OCI-LY1 (cell line): ENCODE measurements at regions not wholly inside any gene's neighbourhood (a gene's known extent, or its start where the extent isn't known, plus 50 kb on each side); places are given as distances from the start of the nearest gene placed in this dataset.

Experiments
- H2AFZ ChIP-seq: fragments of 200-600 bp; sonication (generic), shearing (Covaris generic); 2 replicates; pipeline ENCODE4 v1.6.0; 2014; ENCODE audit warnings: antibody characterized with exemption, mild to moderate bottlenecking, low read length
- H3F3A ChIP-seq: fragments of 200-600 bp; sonication (generic), shearing (Covaris generic); 2 replicates; pipeline ENCODE4 v1.6.0; 2014; ENCODE audit warnings: mild to moderate bottlenecking, antibody characterized with exemption, low read length, moderate library complexity; ENCODE audit not compliant: insufficient read depth
- H3K27ac ChIP-seq: fragments of 200-600 bp; sonication (generic); 2 replicates; pipeline ENCODE4 v1.5.1; 2014; ENCODE audit warnings: low read length, mixed run types, mild to moderate bottlenecking, low read depth; ENCODE audit not compliant: poor library complexity, severe bottlenecking
- H3K27me3 ChIP-seq: fragments of 200-600 bp; sonication (generic); 2 replicates; pipeline ENCODE4 v1.6.0; 2014; ENCODE audit warnings: antibody characterized with exemption, mild to moderate bottlenecking, low read length, moderate library complexity; ENCODE audit not compliant: insufficient read depth
- H3K36me3 ChIP-seq: fragments of 200-600 bp; sonication (generic); 2 replicates; pipeline ENCODE4 v1.6.1; 2014; ENCODE audit warnings: mild to moderate bottlenecking, antibody characterized with exemption, low read length, moderate library complexity, mixed read lengths; ENCODE audit not compliant: insufficient read depth
- H3K4me1 ChIP-seq: fragments of 200-600 bp; sonication (generic); 2 replicates; pipeline ENCODE4 v1.5.1; 2014; ENCODE audit warnings: mild to moderate bottlenecking, low read length, moderate library complexity; ENCODE audit not compliant: insufficient read depth, severe bottlenecking
- H3K4me2 ChIP-seq: fragments of 200-600 bp; sonication (generic), shearing (Covaris generic); 2 replicates; pipeline ENCODE4 v1.6.1; 2014; ENCODE audit warnings: low read length
- H3K4me3 ChIP-seq: fragments of 200-600 bp; sonication (generic); 2 replicates; pipeline ENCODE4 v1.5.1; 2014; ENCODE audit warnings: low read length, low read depth, mild to moderate bottlenecking, mixed read lengths; ENCODE audit not compliant: poor library complexity, severe bottlenecking
- H3K79me2 ChIP-seq: fragments of 200-600 bp; shearing (Covaris generic); 2 replicates; pipeline ENCODE4 v1.6.1; 2016; ENCODE audit warnings: mixed run types, low read length, mixed read lengths; ENCODE audit not compliant: insufficient read depth
- H3K9ac ChIP-seq: fragments of 200-600 bp; sonication (generic), shearing (Covaris generic); 2 replicates; pipeline ENCODE4 v1.6.1; 2014; ENCODE audit warnings: mild to moderate bottlenecking, low read length, mixed read lengths
- H3K9me2 ChIP-seq: fragments of 200-600 bp; sonication (generic), shearing (Covaris generic); 2 replicates; pipeline ENCODE4 v1.6.1; 2014; ENCODE audit warnings: low read depth, mild to moderate bottlenecking, low read length, mixed read lengths
- H3K9me3 ChIP-seq: fragments of 200-600 bp; shearing (Covaris generic); 2 replicates; pipeline ENCODE4 v1.6.1; 2014; ENCODE audit warnings: low read length, mixed read lengths
- H4K20me1 ChIP-seq: fragments of 200-600 bp; sonication (generic), shearing (Covaris generic); 2 replicates; pipeline ENCODE4 v1.6.0; 2016; ENCODE audit warnings: mild to moderate bottlenecking, low read length; ENCODE audit not compliant: insufficient read depth
- CTCF ChIP-seq: fragments of 200-600 bp; sonication (generic), shearing (Covaris generic); IDR thresholded peaks from 2 replicates; pipeline ENCODE4 v1.5.1; 2017; ENCODE audit warnings: mild to moderate bottlenecking, antibody characterized with exemption, low read length, moderate library complexity, mixed read lengths
- EZH2 ChIP-seq: fragments of 200-600 bp; sonication (generic), shearing (Covaris generic); IDR thresholded peaks from 2 replicates; pipeline ENCODE4 v1.8.0; 2017; ENCODE audit warnings: borderline replicate concordance, mixed run types, mild to moderate bottlenecking, antibody characterized with exemption, low read length, moderate library complexity, mixed read lengths

GRCh38 chr21:31408301-31409088 is 64.4 kb upstream of the TIAM1 start:
- H3K4me3 ChIP-seq = no peak overlapping the region
- H3K27ac ChIP-seq = no peak overlapping the region
- H4K20me1 ChIP-seq = no peaks in the 10 kb centered on the region
- no peaks in the 10 kb centered on the region for H3K9me2 ChIP-seq
- H3K36me3 ChIP-seq = no peaks in the 10 kb centered on the region
- no peaks in the 10 kb centered on the region for H3F3A ChIP-seq
- H3K4me1 ChIP-seq = no peaks in the 10 kb centered on the region
- no peak overlapping the region for H3K4me2 ChIP-seq
- no peak overlapping the region for H2AFZ ChIP-seq
- TF ChIP-seq EZH2 = no peak
- no peak for TF ChIP-seq CTCF
- no peaks in the 10 kb centered on the region for H3K27me3 ChIP-seq
- H3K79me2 ChIP-seq = no peaks in the 10 kb centered on the region
- H3K9me3 ChIP-seq = no peaks in the 10 kb centered on the region
- no peak overlapping the region for H3K9ac ChIP-seq

- no peak for TF ChIP-seq CTCF
- no peak for TF ChIP-seq EZH2
- H4K20me1 ChIP-seq = no peaks in the 10 kb centered on the region
- H3K27me3 ChIP-seq = no peaks in the 10 kb centered on the region
- no peak overlapping the region for H3K4me2 ChIP-seq
- H3F3A ChIP-seq = no peaks in the 10 kb centered on the region
- no peak overlapping the region for H3K4me3 ChIP-seq
- no peak overlapping the region for H2AFZ ChIP-seq
- no peak overlapping the region for H3K9ac ChIP-seq
- H3K9me2 ChIP-seq = no peaks in the 10 kb centered on the region
- no peaks in the 10 kb centered on the region for H3K79me2 ChIP-seq
- no peak overlapping the region for H3K27ac ChIP-seq
- no peaks in the 10 kb centered on the region for H3K4me1 ChIP-seq
- H3K9me3 ChIP-seq = no peaks in the 10 kb centered on the region
- no peaks in the 10 kb centered on the region for H3K36me3 ChIP-seq
Measured at GRCh38 chr21:31406510-31406909, 62.4 kb upstream of the TIAM1 start.

GRCh38 chr21:31405604-31406003 is 61.5 kb upstream of the TIAM1 start:
- no peaks in the 10 kb centered on the region for H4K20me1 ChIP-seq
- TF ChIP-seq EZH2 = no peak
- TF ChIP-seq CTCF = no peak
- no peaks in the 10 kb centered on the region for H3K4me1 ChIP-seq
- H2AFZ ChIP-seq = no peak overlapping the region
- no peak overlapping the region for H3K4me3 ChIP-seq
- H3F3A ChIP-seq = no peaks in the 10 kb centered on the region
- no peak overlapping the region for H3K27ac ChIP-seq
- H3K27me3 ChIP-seq = no peaks in the 10 kb centered on the region
- H3K9ac ChIP-seq = no peak overlapping the region
- H3K79me2 ChIP-seq = no peaks in the 10 kb centered on the region
- no peaks in the 10 kb centered on the region for H3K36me3 ChIP-seq
- H3K9me3 ChIP-seq = no peaks in the 10 kb centered on the region
- no peaks in the 10 kb centered on the region for H3K9me2 ChIP-seq
- no peak overlapping the region for H3K4me2 ChIP-seq
